MM.1S (cell line): ENCODE measurements at regions not wholly inside any gene's neighbourhood (a gene's known extent, or its start where the extent isn't known, plus 50 kb on each side); places are given as distances from the start of the nearest gene placed in this dataset.
A peak's percentile ranks its signal among the peaks of the same experiment; 100 is the strongest.

Source experiments
- DNase-seq: peaks from one replicate; pipeline ENCODE4 v3.0.0-alpha.2; 2015
- H2AFZ ChIP-seq: fragments of 300-600 bp; sonication (generic); 2 replicates; pipeline ENCODE4 v1.6.0; 2016; ENCODE audit warnings: antibody characterized with exemption, low read length
- H3F3A ChIP-seq: fragments of 300-600 bp; sonication (generic); 2 replicates; pipeline ENCODE4 v1.6.1; 2016; ENCODE audit warnings: mild to moderate bottlenecking, antibody characterized with exemption, low read length, moderate library complexity, mixed read lengths; ENCODE audit not compliant: insufficient read depth
- H3K27ac ChIP-seq: fragments of 300-600 bp; sonication (generic); 2 replicates; pipeline ENCODE4 v1.5.1; 2016; ENCODE audit warnings: mild to moderate bottlenecking, low read length
- H3K27me3 ChIP-seq: fragments of 300-600 bp; sonication (generic); replicated peaks from 2 replicates; pipeline ENCODE4 v1.6.0; 2016; ENCODE audit warnings: low read length; ENCODE audit not compliant: insufficient read depth
- H3K36me3 ChIP-seq: fragments of 300-600 bp; sonication (generic); replicated peaks from 2 replicates; pipeline ENCODE4 v1.6.1; 2016; ENCODE audit warnings: mild to moderate bottlenecking, low read length, mixed read lengths; ENCODE audit not compliant: insufficient read depth
- H3K4me1 ChIP-seq: fragments of 300-600 bp; sonication (generic); 2 replicates; pipeline ENCODE4 v1.6.1; 2016; ENCODE audit warnings: low read length, mixed read lengths
- H3K4me2 ChIP-seq: fragments of 300-600 bp; sonication (generic); 2 replicates; pipeline ENCODE4 v1.6.0; 2016; ENCODE audit warnings: low read depth, low read length
- H3K4me3 ChIP-seq: fragments of 300-600 bp; sonication (generic); 2 replicates; pipeline ENCODE4 v1.5.1; 2016; ENCODE audit warnings: low read length, mixed read lengths
- H3K79me2 ChIP-seq: fragments of 300-600 bp; sonication (generic); 2 replicates; pipeline ENCODE4 v1.6.1; 2016; ENCODE audit warnings: mixed run types, low read length, mixed read lengths
- H3K9ac ChIP-seq: fragments of 300-600 bp; sonication (generic); 2 replicates; pipeline ENCODE4 v1.6.1; 2016; ENCODE audit warnings: low read length, mixed read lengths
- H3K9me2 ChIP-seq: fragments of 300-600 bp; sonication (generic); replicated peaks from 2 replicates; pipeline ENCODE4 v1.6.1; 2016; ENCODE audit warnings: mild to moderate bottlenecking, low read length, mixed read lengths; ENCODE audit not compliant: insufficient read depth
- H3K9me3 ChIP-seq: fragments of 300-600 bp; sonication (generic); replicated peaks from 2 replicates; pipeline ENCODE4 v1.6.1; 2016; ENCODE audit warnings: mild to moderate bottlenecking, low read length, mixed read lengths; ENCODE audit not compliant: insufficient read depth
- H4K20me1 ChIP-seq: fragments of 300-600 bp; sonication (generic); 2 replicates; pipeline ENCODE4 v1.6.1; 2016; ENCODE audit warnings: mild to moderate bottlenecking, low read length, moderate library complexity, mixed read lengths; ENCODE audit not compliant: insufficient read depth
- EZH2 ChIP-seq: fragments of 300-600 bp; sonication (generic); optimal IDR thresholded peaks from 2 replicates; pipeline ENCODE3; 2017; ENCODE audit warnings: low read depth, mild to moderate bottlenecking, antibody characterized with exemption, low read length, mixed read lengths
- EZH2phosphoT487 ChIP-seq: fragments of 300-600 bp; sonication (generic); IDR thresholded peaks from 2 replicates; pipeline ENCODE4 v1.6.1; 2018; ENCODE audit warnings: antibody characterized with exemption, low read length
- TF ChIP-seq, protein P1 (sequence below): fragments of 300-600 bp; sonication (generic); IDR thresholded peaks from 2 replicates; pipeline ENCODE4 v1.5.1; 2016; ENCODE audit warnings: antibody characterized with exemption, low read length, mixed read lengths

DNA sequence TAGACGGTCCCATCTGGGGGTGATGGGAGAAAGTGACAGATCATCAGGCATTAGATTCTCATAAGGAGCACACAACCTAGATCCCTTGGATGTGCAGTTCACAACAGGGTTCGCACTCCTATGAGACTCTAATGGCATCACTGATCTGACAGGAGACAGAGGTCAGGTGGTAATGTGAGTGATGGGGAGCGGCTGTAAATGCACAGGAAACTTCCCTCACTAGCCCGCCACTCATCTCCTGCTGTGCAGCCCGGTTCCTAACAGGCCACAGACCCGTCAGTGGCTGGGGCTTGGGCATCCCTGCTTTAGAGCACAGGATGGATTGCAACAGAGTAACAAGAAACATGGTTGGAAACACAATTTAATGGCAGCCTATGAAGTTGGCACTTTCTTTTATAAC is 172.6 kb upstream of the VCX3A start:
- no peak for TF ChIP-seq EZH2
- Histone ChIP-seq H3K4me1 (no peaks in the 10 kb centered on the region), H3K9ac (no peak overlapping the region), H3K4me3 (no peak overlapping the region), H3K27ac (no peak overlapping the region), H3K27me3 (no peaks in the 10 kb centered on the region), H3K36me3 (no peaks in the 10 kb centered on the region), H3K79me2 (no peaks in the 10 kb centered on the region), H3F3A (no peaks in the 10 kb centered on the region), H4K20me1 (no peaks in the 10 kb centered on the region), H2AFZ (no peak overlapping the region), H3K9me3 (no peaks in the 10 kb centered on the region), H3K9me2 (no peaks in the 10 kb centered on the region), H3K4me2 (no peak overlapping the region)
- no peak for DNase-seq

DNA sequence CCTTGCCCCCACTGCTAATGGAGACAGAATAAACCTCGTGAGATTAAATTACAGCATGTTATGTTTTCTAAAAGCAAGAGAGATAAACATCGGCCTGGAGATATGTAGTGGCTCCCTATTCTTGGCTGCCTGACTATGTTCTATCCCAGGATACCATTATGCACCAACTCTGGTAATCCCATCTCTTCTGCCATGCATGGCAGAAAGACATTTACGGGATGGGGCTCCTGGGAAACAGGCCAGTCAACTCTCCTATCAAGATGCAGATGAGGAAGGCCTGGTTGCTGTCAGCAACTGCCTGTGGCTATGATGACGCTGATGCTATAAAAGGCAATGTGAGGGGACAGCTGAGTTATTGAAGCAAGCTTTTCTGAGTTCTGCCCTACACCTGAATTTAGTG is 166.2 kb upstream of the VCX3A start:
- H3F3A ChIP-seq: no peaks in the 10 kb centered on the region
- no peak overlapping the region for H2AFZ ChIP-seq
- H3K79me2 ChIP-seq: no peaks in the 10 kb centered on the region
- no peak overlapping the region for H3K27ac ChIP-seq
- H4K20me1 ChIP-seq: no peaks in the 10 kb centered on the region
- TF ChIP-seq EZH2 (no peak), EZH2phosphoT487 (no peak)
- TF ChIP-seq, protein P1, sequence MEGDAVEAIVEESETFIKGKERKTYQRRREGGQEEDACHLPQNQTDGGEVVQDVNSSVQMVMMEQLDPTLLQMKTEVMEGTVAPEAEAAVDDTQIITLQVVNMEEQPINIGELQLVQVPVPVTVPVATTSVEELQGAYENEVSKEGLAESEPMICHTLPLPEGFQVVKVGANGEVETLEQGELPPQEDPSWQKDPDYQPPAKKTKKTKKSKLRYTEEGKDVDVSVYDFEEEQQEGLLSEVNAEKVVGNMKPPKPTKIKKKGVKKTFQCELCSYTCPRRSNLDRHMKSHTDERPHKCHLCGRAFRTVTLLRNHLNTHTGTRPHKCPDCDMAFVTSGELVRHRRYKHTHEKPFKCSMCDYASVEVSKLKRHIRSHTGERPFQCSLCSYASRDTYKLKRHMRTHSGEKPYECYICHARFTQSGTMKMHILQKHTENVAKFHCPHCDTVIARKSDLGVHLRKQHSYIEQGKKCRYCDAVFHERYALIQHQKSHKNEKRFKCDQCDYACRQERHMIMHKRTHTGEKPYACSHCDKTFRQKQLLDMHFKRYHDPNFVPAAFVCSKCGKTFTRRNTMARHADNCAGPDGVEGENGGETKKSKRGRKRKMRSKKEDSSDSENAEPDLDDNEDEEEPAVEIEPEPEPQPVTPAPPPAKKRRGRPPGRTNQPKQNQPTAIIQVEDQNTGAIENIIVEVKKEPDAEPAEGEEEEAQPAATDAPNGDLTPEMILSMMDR: no peak
- no peaks in the 10 kb centered on the region for H3K36me3 ChIP-seq
- no peaks in the 10 kb centered on the region for H3K9me3 ChIP-seq
- H3K4me3 ChIP-seq: no peak overlapping the region
- H3K4me1 ChIP-seq: no peaks in the 10 kb centered on the region
- DNase-seq: no peak
- H3K27me3 ChIP-seq: no peaks in the 10 kb centered on the region
- H3K4me2 ChIP-seq: no peak overlapping the region
- H3K9ac ChIP-seq: no peak overlapping the region
- H3K9me2 ChIP-seq: no peaks in the 10 kb centered on the region

DNA sequence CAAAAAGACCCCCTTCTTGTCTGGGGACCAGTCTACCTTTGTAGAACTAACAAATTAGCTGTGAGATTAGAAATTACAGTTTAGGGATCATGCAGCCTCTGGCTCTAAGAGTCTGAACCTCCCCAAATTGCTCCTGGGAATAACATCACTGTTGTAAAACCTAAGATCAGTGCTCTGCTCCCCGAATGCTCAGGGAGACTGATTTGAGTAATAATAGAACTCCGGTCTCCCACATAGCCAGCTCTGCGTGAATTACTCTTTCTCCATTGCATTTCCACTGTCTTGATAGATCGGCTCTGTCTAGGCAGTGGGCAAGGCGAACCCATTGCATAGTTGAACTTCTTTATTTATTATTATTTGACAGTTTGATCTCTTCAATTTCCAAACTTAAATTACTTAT is 160.8 kb upstream of the VCX3A start:
- TF ChIP-seq EZH2phosphoT487: no peak
- no peak for TF ChIP-seq EZH2
- TF ChIP-seq, protein P1: no peak
- Histone ChIP-seq H4K20me1 (no peaks in the 10 kb centered on the region), H3K79me2 (no peaks in the 10 kb centered on the region), H3K9me2 (no peaks in the 10 kb centered on the region), H3K4me1 (peaks cover 14% of the 10 kb centered on the region; the same call in 1 of the 2 replicates), H2AFZ (no peak overlapping the region), H3K9ac (no peak overlapping the region), H3K36me3 (no peaks in the 10 kb centered on the region), H3K27me3 (no peaks in the 10 kb centered on the region), H3K4me2 (no peak overlapping the region), H3F3A (peaks cover 9% of the 10 kb centered on the region; the same call in 1 of the 2 replicates), H3K27ac (no peak overlapping the region), H3K4me3 (no peak overlapping the region), H3K9me3 (no peaks in the 10 kb centered on the region)
- DNase-seq: no peak

DNA sequence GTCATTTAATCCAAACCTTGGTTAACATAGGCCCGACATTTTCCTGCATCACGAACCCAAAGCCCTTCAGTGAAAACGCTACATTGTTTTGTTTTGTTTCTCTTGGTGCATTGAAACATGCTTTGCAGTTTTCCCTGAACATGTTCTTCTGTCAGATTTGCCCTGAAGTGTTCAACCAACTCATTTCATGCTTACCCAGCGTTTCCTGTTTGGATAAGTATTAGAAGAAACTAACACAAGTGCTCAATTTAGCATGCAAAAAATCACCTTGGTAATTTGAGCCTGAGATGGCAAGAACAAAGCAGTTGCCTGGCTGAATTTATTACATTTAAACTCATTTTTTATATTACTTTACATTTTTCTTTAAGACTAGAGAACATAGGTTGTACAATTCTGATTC is 160.1 kb upstream of the VCX3A start:
- H2AFZ ChIP-seq: peak overlapping the region; percentile 45; the same call in 1 of the 2 replicates
- peak; percentile 77 for DNase-seq
- H3K27me3 ChIP-seq: no peaks in the 10 kb centered on the region
- H3K27ac ChIP-seq: peak overlapping the region; percentile 65; the same call in 1 of the 2 replicates
- no peaks in the 10 kb centered on the region for H3K9me2 ChIP-seq
- no peaks in the 10 kb centered on the region for H3K79me2 ChIP-seq
- TF ChIP-seq, protein P1: no peak
- TF ChIP-seq EZH2phosphoT487 (no peak), EZH2 (no peak)
- H3K36me3 ChIP-seq: no peaks in the 10 kb centered on the region
- peak overlapping the region; percentile 41 for H3K4me2 ChIP-seq
- peaks cover 14% of the 10 kb centered on the region; the same call in 1 of the 2 replicates for H3K4me1 ChIP-seq
- H4K20me1 ChIP-seq: no peaks in the 10 kb centered on the region
- no peaks in the 10 kb centered on the region for H3K9me3 ChIP-seq
- H3K4me3 ChIP-seq: no peak overlapping the region; the same call in 1 of the 2 replicates
- H3F3A ChIP-seq: peaks cover 9% of the 10 kb centered on the region; the same call in 1 of the 2 replicates
- no peak overlapping the region for H3K9ac ChIP-seq
